GM12892 (cell line): ENCODE measurements at regions not wholly inside any gene's neighbourhood (a gene's known extent, or its start where the extent isn't known, plus 50 kb on each side); places are given as distances from the start of the nearest gene placed in this dataset.

ENCODE experiments used
- POLR2A ChIP-seq: IDR thresholded peaks from 2 replicates; pipeline ENCODE4 v1.6.1; 2011; ENCODE audit warnings: low read depth, low read length, control low read depth
- POLR2AphosphoS5 ChIP-seq: IDR thresholded peaks from 2 replicates; pipeline ENCODE4 v1.6.1; 2011; ENCODE audit warnings: low read depth, low read length, control low read depth
- TAF1 ChIP-seq: IDR thresholded peaks from 2 replicates; pipeline ENCODE4 v1.6.1; 2011; ENCODE audit warnings: low read depth, mild to moderate bottlenecking, control low read depth, low read length, borderline replicate concordance

DNA sequence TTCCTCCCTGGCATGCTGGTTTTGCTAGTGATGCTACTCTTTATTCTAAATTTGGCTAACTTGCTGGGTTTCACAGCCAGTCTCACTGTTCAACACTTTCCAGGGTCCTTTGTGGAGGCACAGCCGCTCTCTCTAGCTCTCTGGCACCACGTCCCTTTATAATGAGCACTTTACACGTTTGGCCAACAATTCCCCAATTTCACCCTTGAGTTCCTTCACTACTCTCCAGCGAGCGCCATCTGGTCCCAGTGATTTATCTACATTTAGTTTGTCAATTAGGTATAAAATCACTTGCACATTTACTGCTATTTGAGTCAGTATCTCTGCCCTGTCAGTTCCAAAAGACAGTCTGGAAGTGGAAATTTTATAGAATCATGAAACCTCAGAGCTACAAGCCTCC, 241.9 kb upstream of the MOCS1 start:
- TF ChIP-seq POLR2AphosphoS5 (no peak), TAF1 (no peak), POLR2A (no peak)
